ENCODE measurements at regions not wholly inside any gene's neighbourhood (a gene's known extent, or its start where the extent isn't known, plus 50 kb on each side); places are given as distances from the start of the nearest gene placed in this dataset.

DNA sequence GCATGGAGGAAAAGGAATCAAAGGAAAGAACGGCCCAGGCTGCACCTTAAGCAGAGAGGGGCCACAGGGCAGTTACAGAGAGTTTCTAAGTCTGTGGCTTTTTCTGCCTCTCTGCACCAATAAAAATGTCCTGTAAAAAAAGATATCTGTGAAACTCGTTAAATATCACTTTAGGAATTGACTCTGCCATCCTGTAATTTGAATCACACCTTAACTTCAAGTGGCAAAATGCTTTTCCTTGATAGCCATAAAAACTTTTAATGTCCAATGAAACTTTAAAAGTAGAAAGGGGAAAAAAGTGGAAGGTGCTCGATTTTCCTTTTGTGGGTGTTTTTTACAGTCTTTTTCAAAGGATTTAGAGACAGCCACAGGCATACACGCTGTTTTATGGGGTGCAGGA lies 255.7 kb downstream of the ARRDC4 start:
- H3K36me3 ChIP-seq (ENCODE audit: control insufficient read depth, insufficient read depth, low read length) = no peaks in the 10 kb centered on the region
- TF ChIP-seq, protein P1, sequence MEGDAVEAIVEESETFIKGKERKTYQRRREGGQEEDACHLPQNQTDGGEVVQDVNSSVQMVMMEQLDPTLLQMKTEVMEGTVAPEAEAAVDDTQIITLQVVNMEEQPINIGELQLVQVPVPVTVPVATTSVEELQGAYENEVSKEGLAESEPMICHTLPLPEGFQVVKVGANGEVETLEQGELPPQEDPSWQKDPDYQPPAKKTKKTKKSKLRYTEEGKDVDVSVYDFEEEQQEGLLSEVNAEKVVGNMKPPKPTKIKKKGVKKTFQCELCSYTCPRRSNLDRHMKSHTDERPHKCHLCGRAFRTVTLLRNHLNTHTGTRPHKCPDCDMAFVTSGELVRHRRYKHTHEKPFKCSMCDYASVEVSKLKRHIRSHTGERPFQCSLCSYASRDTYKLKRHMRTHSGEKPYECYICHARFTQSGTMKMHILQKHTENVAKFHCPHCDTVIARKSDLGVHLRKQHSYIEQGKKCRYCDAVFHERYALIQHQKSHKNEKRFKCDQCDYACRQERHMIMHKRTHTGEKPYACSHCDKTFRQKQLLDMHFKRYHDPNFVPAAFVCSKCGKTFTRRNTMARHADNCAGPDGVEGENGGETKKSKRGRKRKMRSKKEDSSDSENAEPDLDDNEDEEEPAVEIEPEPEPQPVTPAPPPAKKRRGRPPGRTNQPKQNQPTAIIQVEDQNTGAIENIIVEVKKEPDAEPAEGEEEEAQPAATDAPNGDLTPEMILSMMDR (conservative IDR thresholded peaks at IDR 0.05 in 1 of 2, IDR thresholded peaks at IDR 0.05 in 1 of 2; ENCODE audit: low read depth in 1 of 2, low read length in 2 of 2) = no peak
- TF ChIP-seq EZH2 (IDR thresholded peaks at IDR 0.05; ENCODE audit: low read length, missing control alignments) = no peak
- no peak overlapping the region for H3K4me3 ChIP-seq (replicated peaks in 1 of 4; ENCODE audit: control extremely low read depth in 1 of 4, insufficient read depth in 1 of 4, low read depth in 3 of 4, low read length in 4 of 4)

DNA sequence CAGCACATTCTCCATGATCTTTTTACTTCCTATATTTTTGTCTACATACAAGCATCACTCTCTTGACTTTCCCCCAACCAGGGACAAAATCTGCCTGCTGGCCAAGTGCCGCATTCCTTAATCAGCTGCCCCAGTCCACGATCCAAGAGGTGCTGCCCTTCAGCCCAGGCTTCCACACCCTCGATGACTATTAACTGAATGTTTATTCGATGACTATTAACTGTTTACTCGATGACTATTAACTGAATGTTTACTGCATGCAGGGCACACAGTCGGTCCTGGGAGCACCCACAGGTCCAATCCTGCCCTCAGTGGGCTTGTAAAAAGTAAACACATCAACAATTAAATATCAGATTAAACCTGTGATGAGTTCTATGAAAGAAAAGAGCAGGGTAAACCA lies 256.9 kb downstream of the ARRDC4 start:
- Histone ChIP-seq H2AFZ (ENCODE audit: low read length) (no peak overlapping the region), H3K27me3 (ENCODE audit: control insufficient read depth, insufficient read depth, low read length) (no peaks in the 10 kb centered on the region), H3K9ac (ENCODE audit: insufficient read depth, low read length) (no peak overlapping the region), H3K36me3 (ENCODE audit: control insufficient read depth, insufficient read depth, low read length) (no peaks in the 10 kb centered on the region), H3K79me2 (ENCODE audit: control insufficient read depth, insufficient read depth, low read length) (no peaks in the 10 kb centered on the region), H3K27ac (ENCODE audit: insufficient read depth, low read length) (no peak overlapping the region), H3K4me2 (ENCODE audit: extremely low read depth, insufficient read depth, low read length) (no peak overlapping the region), H3K4me1 (ENCODE audit: control insufficient read depth, extremely low read depth, insufficient read depth, low read length) (no peaks in the 10 kb centered on the region), H3K9me3 (ENCODE audit: control insufficient read depth, insufficient read depth, low read depth, low read length) (no peaks in the 10 kb centered on the region), H4K20me1 (ENCODE audit: control insufficient read depth, extremely low read depth, insufficient read depth, low read length) (no peaks in the 10 kb centered on the region), H3K4me3 (replicated peaks in 1 of 4; ENCODE audit: control extremely low read depth in 1 of 4, insufficient read depth in 1 of 4, low read depth in 3 of 4, low read length in 4 of 4) (no peak overlapping the region)
- no peak for DNase-seq (ENCODE audit: low read depth in 2 of 2)
- TF ChIP-seq, protein P1 (conservative IDR thresholded peaks at IDR 0.05 in 1 of 2, IDR thresholded peaks at IDR 0.05 in 1 of 2; ENCODE audit: low read depth in 1 of 2, low read length in 2 of 2) = no peak
- no peak for TF ChIP-seq EZH2 (IDR thresholded peaks at IDR 0.05; ENCODE audit: low read length, missing control alignments)

More for the DNA sequence above, 255.7 kb downstream of the ARRDC4 start:
- Histone ChIP-seq H3K27ac (ENCODE audit: insufficient read depth, low read length) (no peak overlapping the region), H3K9ac (ENCODE audit: insufficient read depth, low read length) (no peak overlapping the region), H3K4me1 (ENCODE audit: control insufficient read depth, extremely low read depth, insufficient read depth, low read length) (no peaks in the 10 kb centered on the region), H4K20me1 (ENCODE audit: control insufficient read depth, extremely low read depth, insufficient read depth, low read length) (no peaks in the 10 kb centered on the region), H3K79me2 (ENCODE audit: control insufficient read depth, insufficient read depth, low read length) (no peaks in the 10 kb centered on the region), H3K27me3 (ENCODE audit: control insufficient read depth, insufficient read depth, low read length) (no peaks in the 10 kb centered on the region), H3K9me3 (ENCODE audit: control insufficient read depth, insufficient read depth, low read depth, low read length) (no peaks in the 10 kb centered on the region), H3K4me2 (ENCODE audit: extremely low read depth, insufficient read depth, low read length) (no peak overlapping the region), H2AFZ (ENCODE audit: low read length) (no peak overlapping the region)
- DNase-seq (ENCODE audit: low read depth in 2 of 2) = no peak

DNA sequence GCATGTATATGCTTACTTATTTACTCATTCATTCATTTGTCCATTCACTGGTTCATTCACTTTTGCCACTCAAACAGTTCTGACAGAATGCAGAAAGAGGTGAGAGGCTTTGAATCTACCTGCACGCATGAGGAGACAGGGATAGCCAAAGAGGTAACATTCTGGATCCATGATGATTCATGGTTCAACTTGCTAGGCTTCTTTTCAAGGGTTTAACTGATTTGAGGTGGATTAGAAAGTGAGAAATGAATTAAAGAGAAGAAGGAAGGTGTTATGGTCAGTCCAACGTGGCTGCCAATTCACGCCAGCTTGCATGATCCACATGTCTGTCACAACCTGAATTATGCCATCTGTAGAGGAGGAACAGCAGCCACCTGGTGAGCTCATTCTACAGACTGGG lies 260.6 kb downstream of the ARRDC4 start:
- Histone ChIP-seq H3K4me3 (replicated peaks in 1 of 4; ENCODE audit: control extremely low read depth in 1 of 4, insufficient read depth in 1 of 4, low read depth in 3 of 4, low read length in 4 of 4) (no peak overlapping the region), H2AFZ (ENCODE audit: low read length) (no peak overlapping the region), H3K79me2 (ENCODE audit: control insufficient read depth, insufficient read depth, low read length) (no peaks in the 10 kb centered on the region), H3K4me2 (ENCODE audit: extremely low read depth, insufficient read depth, low read length) (no peak overlapping the region), H3K4me1 (ENCODE audit: control insufficient read depth, extremely low read depth, insufficient read depth, low read length) (no peaks in the 10 kb centered on the region), H3K36me3 (ENCODE audit: control insufficient read depth, insufficient read depth, low read length) (no peaks in the 10 kb centered on the region), H3K9ac (ENCODE audit: insufficient read depth, low read length) (no peak overlapping the region), H3K27ac (ENCODE audit: insufficient read depth, low read length) (no peak overlapping the region), H4K20me1 (ENCODE audit: control insufficient read depth, extremely low read depth, insufficient read depth, low read length) (no peaks in the 10 kb centered on the region), H3K27me3 (ENCODE audit: control insufficient read depth, insufficient read depth, low read length) (no peaks in the 10 kb centered on the region), H3K9me3 (ENCODE audit: control insufficient read depth, insufficient read depth, low read depth, low read length) (no peaks in the 10 kb centered on the region)
- no peak for TF ChIP-seq EZH2 (IDR thresholded peaks at IDR 0.05; ENCODE audit: low read length, missing control alignments)
- TF ChIP-seq, protein P1 (conservative IDR thresholded peaks at IDR 0.05 in 1 of 2, IDR thresholded peaks at IDR 0.05 in 1 of 2; ENCODE audit: low read depth in 1 of 2, low read length in 2 of 2) = no peak
- no peak for DNase-seq (ENCODE audit: low read depth in 2 of 2)
